ENCODE measurements at regions not wholly inside any gene's neighbourhood (a gene's known extent, or its start where the extent isn't known, plus 50 kb on each side); places are given as distances from the start of the nearest gene placed in this dataset.

- no peak for TF ChIP-seq CTCF (IDR thresholded peaks at IDR 0.05)
- no peak overlapping the region for H3K4me3 ChIP-seq
- no peak for DNase-seq (ENCODE audit: low spot score)
- H3K27ac ChIP-seq, result no peak overlapping the region
Observed at GRCh38 chr14:49527221-49527620, 59.0 kb downstream of the RPS29 start.

DNA sequence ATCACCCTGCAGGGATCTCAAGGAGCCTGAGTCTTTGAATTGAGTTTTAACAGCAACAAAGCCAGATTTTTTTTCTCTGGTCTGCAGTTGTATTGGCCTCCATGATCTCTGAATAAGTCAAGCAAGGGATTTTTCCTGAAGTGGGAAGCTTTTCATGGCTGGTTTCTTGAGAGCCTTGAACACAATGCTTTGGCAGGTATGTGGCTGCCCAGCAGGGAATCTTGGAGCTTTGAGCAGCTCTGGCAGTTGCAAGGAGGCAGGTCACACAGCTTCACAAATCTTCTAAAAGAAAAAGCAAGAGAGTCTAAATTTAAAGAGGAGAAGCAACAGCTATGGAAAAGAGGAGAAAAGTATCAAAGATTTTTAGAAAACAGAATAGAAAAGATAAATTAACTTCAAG lies 60.1 kb downstream of the RPS29 start:
- no peak for TF ChIP-seq CTCF (IDR thresholded peaks at IDR 0.05)
- DNase-seq (ENCODE audit: low spot score), result no peak
- Histone ChIP-seq H3K4me3 (no peak overlapping the region), H3K27ac (no peak overlapping the region)

- TF ChIP-seq CTCF (IDR thresholded peaks at IDR 0.05), result no peak
- H3K4me3 ChIP-seq, result no peak overlapping the region
- no peak for DNase-seq (ENCODE audit: low spot score)
- no peak overlapping the region for H3K27ac ChIP-seq
Observed at GRCh38 chr14:49516286-49516685, 69.9 kb downstream of the RPS29 start.

DNA sequence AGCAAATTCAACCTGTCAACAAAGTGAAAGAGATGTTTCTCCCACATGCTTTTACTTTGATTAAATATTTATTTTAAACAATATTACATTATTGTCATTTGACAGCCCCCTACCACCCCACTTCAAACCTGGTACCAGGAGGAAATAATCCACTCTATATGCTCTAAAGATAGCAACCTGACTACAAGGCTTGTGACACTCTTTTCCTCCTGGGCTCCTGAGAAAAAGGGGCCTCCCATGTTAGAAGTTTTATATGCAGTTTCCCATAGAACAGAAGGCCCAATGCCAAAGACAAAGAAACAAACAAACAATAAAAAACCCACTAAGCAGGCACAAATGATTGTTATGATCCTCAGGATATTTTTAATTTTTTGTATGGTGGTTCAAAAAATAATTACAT lies 73.6 kb downstream of the RPS29 start:
- Histone ChIP-seq H3K4me3 (no peak overlapping the region), H3K27ac (no peak overlapping the region)
- DNase-seq (ENCODE audit: low spot score), result no peak
- no peak for TF ChIP-seq CTCF (IDR thresholded peaks at IDR 0.05)

DNA sequence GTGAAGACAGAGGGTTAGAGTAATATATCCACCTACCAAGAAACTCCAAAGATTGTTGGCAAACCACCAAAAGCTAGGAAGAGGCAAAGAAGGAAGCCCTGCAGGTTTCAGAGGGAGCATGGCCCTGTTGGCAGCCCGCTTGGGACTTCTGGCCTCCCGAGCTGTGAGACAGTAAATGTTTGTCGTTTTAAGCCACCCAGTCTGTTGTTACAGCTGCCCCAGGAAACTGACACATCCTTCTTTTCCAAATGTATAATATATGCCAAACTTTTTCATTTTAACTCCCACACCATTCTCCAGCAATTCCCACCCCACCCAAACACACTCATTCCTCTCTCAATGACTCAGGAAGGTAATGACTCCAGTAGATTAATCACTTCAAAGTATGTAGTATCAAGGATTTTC lies 74.0 kb downstream of the RPS29 start:
- no peak for DNase-seq (ENCODE audit: low spot score)
- Histone ChIP-seq H3K27ac (no peak overlapping the region), H3K4me3 (no peak overlapping the region)
- no peak for TF ChIP-seq CTCF (IDR thresholded peaks at IDR 0.05)

- DNase-seq (ENCODE audit: low spot score), result no peak
- TF ChIP-seq CTCF (IDR thresholded peaks at IDR 0.05), result no peak
- Histone ChIP-seq H3K27ac (no peak overlapping the region), H3K4me3 (no peak overlapping the region)
Observed at GRCh38 chr14:49508124-49508523, 78.1 kb downstream of the RPS29 start.

- no peak for DNase-seq (ENCODE audit: low spot score)
- H3K27ac ChIP-seq, result no peak overlapping the region
- TF ChIP-seq CTCF (IDR thresholded peaks at IDR 0.05), result no peak
- no peak overlapping the region for H3K4me3 ChIP-seq
Observed at GRCh38 chr14:49506650-49507049, 79.5 kb downstream of the RPS29 start.

Data from coronary artery (tissue), 2 donors.